PC-9 (cell line): ENCODE measurements at regions not wholly inside any gene's neighbourhood (a gene's known extent, or its start where the extent isn't known, plus 50 kb on each side); places are given as distances from the start of the nearest gene placed in this dataset.

ENCODE experiments used
- CTCF ChIP-seq: fragments of 200-600 bp; sonication (generic); conservative IDR thresholded peaks from 2 replicates; pipeline ENCODE4 v1.6.1; 2017; ENCODE audit warnings: mixed run types, antibody characterized with exemption, mild to moderate bottlenecking, moderate library complexity
- EZH2 ChIP-seq: fragments of 200-600 bp; sonication (generic); IDR thresholded peaks from 2 replicates; pipeline ENCODE4 v1.8.0; 2017; ENCODE audit warnings: antibody characterized with exemption, low read depth

- TF ChIP-seq CTCF (no peak), EZH2 (no peak)
These were observed 128.2 kb downstream of the AKR1D1 start for GRCh38 chr7:138204285-138204981.
